DOHH2 (cell line): ENCODE measurements at regions not wholly inside any gene's neighbourhood (a gene's known extent, or its start where the extent isn't known, plus 50 kb on each side); places are given as distances from the start of the nearest gene placed in this dataset.

Experiments
- H3F3A ChIP-seq: fragments of 200-600 bp; sonication (generic), shearing (Covaris generic); 2 replicates; pipeline ENCODE4 v1.6.0; 2016; ENCODE audit warnings: antibody characterized with exemption, mild to moderate bottlenecking; ENCODE audit not compliant: control insufficient read depth, insufficient read depth
- H3K27ac ChIP-seq: fragments of 200-600 bp; sonication (generic); 2 replicates; pipeline ENCODE4 v1.5.1; 2014; ENCODE audit warnings: low read depth, mild to moderate bottlenecking, low read length, moderate library complexity
- H3K27me3 ChIP-seq: fragments of 200-600 bp; sonication (generic); 2 replicates; pipeline ENCODE4 v1.6.1; 2014; ENCODE audit warnings: mild to moderate bottlenecking, low read length, mixed read lengths; ENCODE audit not compliant: control insufficient read depth
- H3K36me3 ChIP-seq: fragments of 200-600 bp; sonication (generic); 2 replicates; pipeline ENCODE4 v1.6.1; 2014; ENCODE audit warnings: mild to moderate bottlenecking, low read length, moderate library complexity, mixed read lengths; ENCODE audit not compliant: control insufficient read depth
- H3K4me1 ChIP-seq: fragments of 200-600 bp; sonication (generic); 2 replicates; pipeline ENCODE4 v1.6.1; 2014; ENCODE audit warnings: mild to moderate bottlenecking, low read length, mixed read lengths; ENCODE audit not compliant: control insufficient read depth
- H3K4me2 ChIP-seq: fragments of 200-600 bp; sonication (generic); 2 replicates; pipeline ENCODE4 v1.6.0; 2014; ENCODE audit warnings: mild to moderate bottlenecking, low read length, moderate library complexity
- H3K4me3 ChIP-seq: fragments of 200-600 bp; sonication (generic); 2 replicates; pipeline ENCODE4 v1.5.1; 2014; ENCODE audit warnings: mild to moderate bottlenecking, low read length, mixed read lengths
- H3K79me2 ChIP-seq: fragments of 200-600 bp; sonication (generic); 2 replicates; pipeline ENCODE4 v1.6.1; 2014; ENCODE audit warnings: mild to moderate bottlenecking, low read length, mixed read lengths; ENCODE audit not compliant: control insufficient read depth
- H3K9me2 ChIP-seq: fragments of 200-600 bp; sonication (generic); replicated peaks from 2 replicates; pipeline ENCODE4 v1.6.1; 2014; ENCODE audit warnings: mild to moderate bottlenecking, low read length, mixed read lengths; ENCODE audit not compliant: control insufficient read depth
- H3K9me3 ChIP-seq: fragments of 200-600 bp; sonication (generic); 2 replicates; pipeline ENCODE4 v1.6.1; 2014; ENCODE audit warnings: antibody characterized with exemption, low read length, mixed read lengths; ENCODE audit not compliant: control insufficient read depth, insufficient read depth
- H4K20me1 ChIP-seq: fragments of 200-600 bp; sonication (generic); 2 replicates; pipeline ENCODE4 v1.6.0; 2014; ENCODE audit warnings: low read depth, mild to moderate bottlenecking, antibody characterized with exemption, low read length, moderate library complexity; ENCODE audit not compliant: control insufficient read depth, insufficient read depth
- CTCF ChIP-seq: fragments of 200-600 bp; sonication (generic); IDR thresholded peaks from one replicate; pipeline ENCODE4 v1.5.1; 2014; ENCODE audit warnings: antibody characterized with exemption, mild to moderate bottlenecking, low read depth, low read length; ENCODE audit not compliant: poor library complexity, severe bottlenecking
- EZH2phosphoT487 ChIP-seq: fragments of 200-600 bp; sonication (generic); IDR thresholded peaks from 2 replicates; pipeline ENCODE4 v1.6.1; 2017; ENCODE audit warnings: borderline replicate concordance, mild to moderate bottlenecking, antibody characterized with exemption, low read length, moderate library complexity, mixed read lengths

DNA sequence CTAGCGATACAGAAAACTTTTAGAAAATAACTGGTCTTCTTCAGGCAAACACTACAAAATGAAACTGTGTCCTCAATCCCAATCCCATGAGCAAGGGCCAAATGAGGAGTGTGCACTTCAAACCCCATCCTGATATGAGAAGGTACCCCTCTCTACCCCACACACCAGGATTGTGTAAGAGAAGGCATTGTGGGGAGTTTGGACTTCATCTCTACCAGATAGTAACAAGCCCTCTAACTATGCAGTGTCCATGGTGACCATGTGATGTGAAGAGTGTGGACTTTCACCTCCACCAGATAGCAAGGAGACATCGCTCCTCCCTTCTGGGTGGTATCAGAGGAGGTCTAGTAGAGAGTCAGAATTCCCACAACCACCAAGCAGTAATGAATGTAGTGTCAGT is 769.3 kb downstream of the MECOM start:
- H3K9me3 ChIP-seq, result no peaks in the 10 kb centered on the region
- H3K27ac ChIP-seq, result no peak overlapping the region
- H3K4me1 ChIP-seq, result no peaks in the 10 kb centered on the region
- H3K4me3 ChIP-seq, result no peak overlapping the region
- no peaks in the 10 kb centered on the region for H3K79me2 ChIP-seq
- H3K9me2 ChIP-seq, result no peaks in the 10 kb centered on the region
- TF ChIP-seq CTCF, result no peak
- no peak for TF ChIP-seq EZH2phosphoT487
- H3K4me2 ChIP-seq, result no peak overlapping the region
- no peaks in the 10 kb centered on the region for H3K27me3 ChIP-seq
- no peaks in the 10 kb centered on the region for H4K20me1 ChIP-seq
- no peaks in the 10 kb centered on the region for H3F3A ChIP-seq
- H3K36me3 ChIP-seq, result no peaks in the 10 kb centered on the region

GRCh38 chr3:168889666-168890065 is 773.8 kb downstream of the MECOM start:
- Histone ChIP-seq H3K4me2 (no peak overlapping the region), H3K9me3 (no peaks in the 10 kb centered on the region), H3K9me2 (no peaks in the 10 kb centered on the region), H3K4me1 (no peaks in the 10 kb centered on the region), H3K27ac (no peak overlapping the region), H4K20me1 (no peaks in the 10 kb centered on the region), H3K36me3 (no peaks in the 10 kb centered on the region), H3K4me3 (no peak overlapping the region), H3F3A (no peaks in the 10 kb centered on the region), H3K27me3 (no peaks in the 10 kb centered on the region), H3K79me2 (no peaks in the 10 kb centered on the region)
- TF ChIP-seq CTCF (no peak), EZH2phosphoT487 (no peak)

DNA sequence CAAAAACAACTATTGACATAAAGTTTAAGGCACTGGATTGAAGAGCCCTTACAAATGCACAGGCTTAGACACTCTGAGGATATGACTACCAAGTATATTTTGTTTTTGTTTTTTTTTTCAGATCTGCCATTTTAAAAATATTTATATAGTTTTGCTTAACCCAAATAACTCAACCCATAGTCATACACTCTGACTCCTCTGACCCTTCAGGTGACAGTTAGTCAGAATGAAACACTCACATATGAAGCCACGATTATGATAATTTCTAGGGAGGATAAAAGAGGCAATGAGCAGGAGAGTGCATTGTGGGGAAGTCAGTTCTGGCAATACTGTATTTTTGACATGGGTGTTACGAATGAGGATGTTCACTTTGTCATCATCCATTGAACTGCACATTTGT is 774.7 kb downstream of the MECOM start:
- H3K9me3 ChIP-seq, result no peaks in the 10 kb centered on the region
- TF ChIP-seq CTCF (no peak), EZH2phosphoT487 (no peak)
- H3K4me1 ChIP-seq, result no peaks in the 10 kb centered on the region
- H3K27ac ChIP-seq, result no peak overlapping the region
- no peak overlapping the region for H3K4me3 ChIP-seq
- H3K4me2 ChIP-seq, result no peak overlapping the region
- H3K79me2 ChIP-seq, result no peaks in the 10 kb centered on the region
- no peaks in the 10 kb centered on the region for H3F3A ChIP-seq
- no peaks in the 10 kb centered on the region for H3K9me2 ChIP-seq
- no peaks in the 10 kb centered on the region for H4K20me1 ChIP-seq
- H3K36me3 ChIP-seq, result no peaks in the 10 kb centered on the region
- no peaks in the 10 kb centered on the region for H3K27me3 ChIP-seq

- no peak overlapping the region for H3K27ac ChIP-seq
- H3K4me3 ChIP-seq, result no peak overlapping the region
- no peaks in the 10 kb centered on the region for H3F3A ChIP-seq
- H4K20me1 ChIP-seq, result no peaks in the 10 kb centered on the region
- no peak overlapping the region for H3K4me2 ChIP-seq
- H3K9me3 ChIP-seq, result no peaks in the 10 kb centered on the region
- no peaks in the 10 kb centered on the region for H3K4me1 ChIP-seq
- no peaks in the 10 kb centered on the region for H3K9me2 ChIP-seq
- no peaks in the 10 kb centered on the region for H3K79me2 ChIP-seq
- no peaks in the 10 kb centered on the region for H3K36me3 ChIP-seq
- H3K27me3 ChIP-seq, result no peaks in the 10 kb centered on the region
- TF ChIP-seq CTCF (no peak), EZH2phosphoT487 (no peak)
Measured at GRCh38 chr3:168885028-168885427, 778.5 kb downstream of the MECOM start.
